GM23248 (cell line): ENCODE measurements at regions not wholly inside any gene's neighbourhood (a gene's known extent, or its start where the extent isn't known, plus 50 kb on each side); places are given as distances from the start of the nearest gene placed in this dataset.

Experiments used
- EZH2 ChIP-seq: fragments of 200-600 bp; sonication (generic); IDR thresholded peaks from 2 replicates; pipeline ENCODE4 v1.6.1; 2018; ENCODE audit warnings: antibody characterized with exemption, mild to moderate bottlenecking; ENCODE audit not compliant: insufficient read depth, poor library complexity, severe bottlenecking
- EZH2phosphoT487 ChIP-seq: fragments of 200-600 bp; sonication (generic); IDR thresholded peaks from 2 replicates; pipeline ENCODE4 v1.6.1; 2018; ENCODE audit warnings: antibody characterized with exemption, moderate library complexity, mild to moderate bottlenecking, low read depth; ENCODE audit not compliant: insufficient read depth

- TF ChIP-seq EZH2phosphoT487 (no peak), EZH2 (no peak)
Measured at GRCh38 chr11:26909515-26909914, 84.4 kb upstream of the FIBIN start.
